ENCODE measurements at regions not wholly inside any gene's neighbourhood (a gene's known extent, or its start where the extent isn't known, plus 50 kb on each side); places are given as distances from the start of the nearest gene placed in this dataset.

DNA sequence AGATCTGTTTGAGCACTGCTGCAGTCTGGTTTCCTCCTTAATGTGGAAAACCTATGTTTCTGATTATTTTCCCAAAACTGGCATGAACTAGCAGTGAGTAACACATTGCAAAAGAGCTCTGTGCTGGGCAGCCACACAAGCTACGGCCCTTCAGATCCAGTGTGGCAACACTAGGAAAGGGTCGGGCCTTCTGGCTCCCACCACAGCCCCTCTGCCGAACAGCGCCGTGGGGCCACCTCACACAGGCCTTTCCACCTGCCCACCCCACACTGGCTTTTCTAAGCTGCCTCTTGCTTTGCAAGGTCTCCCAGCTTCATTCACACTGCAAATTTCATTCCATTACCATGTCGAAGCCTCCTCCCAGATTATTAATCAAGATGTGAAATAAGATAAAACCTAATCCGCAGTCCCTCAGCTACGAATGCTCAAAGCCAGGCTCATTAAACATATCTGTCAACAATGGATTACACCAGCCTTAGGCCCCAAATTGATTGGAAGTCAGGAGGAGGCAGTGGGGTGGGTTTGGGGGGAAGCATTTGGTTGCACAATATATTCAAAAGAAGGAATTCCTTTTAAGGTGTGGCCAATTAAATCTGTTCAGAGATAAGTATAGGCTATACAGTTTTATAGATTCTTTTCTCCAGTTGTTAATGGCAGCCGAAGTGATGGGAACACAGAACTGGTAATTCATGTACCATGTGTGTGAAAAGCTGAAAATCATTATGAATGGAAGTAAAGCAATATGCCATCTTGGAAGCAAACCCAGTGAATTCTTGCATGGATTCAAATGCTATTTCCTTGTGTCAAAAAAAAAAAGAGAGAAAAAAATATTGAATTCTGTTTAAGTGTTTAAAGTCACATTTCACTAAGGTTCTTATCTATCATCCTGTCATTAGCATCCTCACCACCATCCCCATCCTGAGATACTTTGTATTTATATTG is 223.7 kb downstream of the MTERF1 start:
- Histone ChIP-seq H3K4me3 (no peak overlapping the region), H3K9me3 (no peaks in the 10 kb centered on the region), H3K4me1 (no peaks in the 10 kb centered on the region), H3K27me3 (no peaks in the 10 kb centered on the region), H3K27ac (no peak overlapping the region), H3K36me3 (no peaks in the 10 kb centered on the region)
- no peak for DNase-seq
- intact Hi-C loops (cut with DNase I; ENCODE audit: low total_unique reads) = no loop called here
- TF ChIP-seq POLR2A (IDR thresholded peaks at IDR 0.05) = no peak
- TF ChIP-seq, protein P1, sequence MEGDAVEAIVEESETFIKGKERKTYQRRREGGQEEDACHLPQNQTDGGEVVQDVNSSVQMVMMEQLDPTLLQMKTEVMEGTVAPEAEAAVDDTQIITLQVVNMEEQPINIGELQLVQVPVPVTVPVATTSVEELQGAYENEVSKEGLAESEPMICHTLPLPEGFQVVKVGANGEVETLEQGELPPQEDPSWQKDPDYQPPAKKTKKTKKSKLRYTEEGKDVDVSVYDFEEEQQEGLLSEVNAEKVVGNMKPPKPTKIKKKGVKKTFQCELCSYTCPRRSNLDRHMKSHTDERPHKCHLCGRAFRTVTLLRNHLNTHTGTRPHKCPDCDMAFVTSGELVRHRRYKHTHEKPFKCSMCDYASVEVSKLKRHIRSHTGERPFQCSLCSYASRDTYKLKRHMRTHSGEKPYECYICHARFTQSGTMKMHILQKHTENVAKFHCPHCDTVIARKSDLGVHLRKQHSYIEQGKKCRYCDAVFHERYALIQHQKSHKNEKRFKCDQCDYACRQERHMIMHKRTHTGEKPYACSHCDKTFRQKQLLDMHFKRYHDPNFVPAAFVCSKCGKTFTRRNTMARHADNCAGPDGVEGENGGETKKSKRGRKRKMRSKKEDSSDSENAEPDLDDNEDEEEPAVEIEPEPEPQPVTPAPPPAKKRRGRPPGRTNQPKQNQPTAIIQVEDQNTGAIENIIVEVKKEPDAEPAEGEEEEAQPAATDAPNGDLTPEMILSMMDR (IDR thresholded peaks at IDR 0.05) = no peak

- no peak for TF ChIP-seq POLR2A (IDR thresholded peaks at IDR 0.05)
- TF ChIP-seq, protein P1 (IDR thresholded peaks at IDR 0.05) = no peak
- Histone ChIP-seq H3K4me3 (no peak overlapping the region), H3K36me3 (no peaks in the 10 kb centered on the region), H3K4me1 (no peaks in the 10 kb centered on the region), H3K9me3 (no peaks in the 10 kb centered on the region), H3K27ac (no peak overlapping the region), H3K27me3 (no peaks in the 10 kb centered on the region)
- intact Hi-C loops (cut with DNase I; ENCODE audit: low total_unique reads) = no loop called here
- DNase-seq = no peak
Measured at GRCh38 chr7:91657483-91658071, 222.9 kb downstream of the MTERF1 start.

DNA sequence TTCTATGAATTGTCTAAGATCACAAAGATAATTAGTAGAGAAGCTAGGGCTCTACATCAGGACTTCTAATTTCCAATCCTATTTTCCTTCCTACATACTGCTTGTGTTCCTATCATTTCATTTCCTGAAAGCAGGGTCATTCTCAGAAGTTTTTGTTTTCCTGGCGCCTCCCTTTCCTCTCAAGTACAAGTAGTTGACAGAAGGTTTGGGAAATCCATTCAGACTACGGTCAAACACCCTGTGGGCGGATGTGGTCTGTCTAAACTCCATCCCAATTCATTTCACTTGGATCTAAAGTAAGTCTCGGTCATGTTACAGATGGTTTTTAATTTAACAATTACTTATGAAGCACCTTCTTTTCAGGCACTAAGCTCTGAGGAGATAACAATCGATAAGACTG is 221.4 kb downstream of the MTERF1 start:
- Histone ChIP-seq H3K4me1 (no peaks in the 10 kb centered on the region), H3K36me3 (no peaks in the 10 kb centered on the region), H3K27ac (no peak overlapping the region), H3K4me3 (no peak overlapping the region), H3K9me3 (no peaks in the 10 kb centered on the region), H3K27me3 (no peaks in the 10 kb centered on the region)
- no peak for DNase-seq
- TF ChIP-seq, protein P1 (IDR thresholded peaks at IDR 0.05) = no peak
- TF ChIP-seq POLR2A (IDR thresholded peaks at IDR 0.05) = no peak
- intact Hi-C loops (cut with DNase I; ENCODE audit: low total_unique reads) = no loop called here

GRCh38 chr7:91660734-91661356 is 219.7 kb downstream of the MTERF1 start:
- H3K9me3 ChIP-seq = no peaks in the 10 kb centered on the region
- H3K36me3 ChIP-seq = no peaks in the 10 kb centered on the region
- TF ChIP-seq, protein P1 (IDR thresholded peaks at IDR 0.05) = no peak
- TF ChIP-seq POLR2A (IDR thresholded peaks at IDR 0.05) = no peak
- no peak for DNase-seq
- no peaks in the 10 kb centered on the region for H3K27me3 ChIP-seq
- intact Hi-C loops (cut with DNase I; ENCODE audit: low total_unique reads) = no loop called here
- no peak overlapping the region for H3K4me3 ChIP-seq
- no peak overlapping the region for H3K27ac ChIP-seq
- no peaks in the 10 kb centered on the region for H3K4me1 ChIP-seq

DNA sequence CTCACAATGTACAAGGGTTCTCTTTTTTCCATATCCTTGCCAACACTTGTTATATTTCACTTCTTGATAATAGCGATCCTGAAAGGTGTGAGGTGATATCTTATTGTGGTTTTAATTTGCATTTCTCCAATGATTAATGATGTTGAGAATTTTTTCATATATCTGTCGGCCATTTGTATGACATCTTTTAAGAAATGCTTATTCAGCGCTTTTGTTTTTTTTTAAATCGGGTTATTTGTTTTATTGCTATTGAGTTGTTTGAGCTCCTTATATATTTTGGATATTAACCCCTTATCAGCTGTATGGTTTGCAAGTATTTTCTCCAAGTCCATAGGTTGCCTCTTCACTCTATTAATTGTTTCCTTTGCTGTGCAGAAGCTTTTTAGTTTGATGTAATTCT is 218.8 kb downstream of the MTERF1 start:
- H3K36me3 ChIP-seq = no peaks in the 10 kb centered on the region
- no peaks in the 10 kb centered on the region for H3K27me3 ChIP-seq
- H3K4me3 ChIP-seq = no peak overlapping the region
- H3K27ac ChIP-seq = no peak overlapping the region
- H3K9me3 ChIP-seq = no peaks in the 10 kb centered on the region
- TF ChIP-seq POLR2A (IDR thresholded peaks at IDR 0.05) = no peak
- TF ChIP-seq, protein P1 (IDR thresholded peaks at IDR 0.05) = no peak
- intact Hi-C loops (cut with DNase I; ENCODE audit: low total_unique reads) = no loop called here
- no peaks in the 10 kb centered on the region for H3K4me1 ChIP-seq
- no peak for DNase-seq
